GM12878 (cell line): ENCODE measurements at regions not wholly inside any gene's neighbourhood (a gene's known extent, or its start where the extent isn't known, plus 50 kb on each side); places are given as distances from the start of the nearest gene placed in this dataset.

Source experiments
- ATAC-seq: fragments of 200-7000 bp; cut with Tn5 transposase; 3 replicates; pipeline ENCODE4 v1.9.1; 2020; ENCODE audit warnings: mild to moderate bottlenecking, moderate library complexity
- BruUV-seq: library from RNA; stranded (reverse); fragments of 400-500 nt; replicated peaks from 2 replicates; lab custom pipeline; 2021; lab: Mats Ljungman, UMichigan
- CTCF ChIA-PET: fragments of 300-600 bp; sonication (Branson Sonifier 250); formaldehyde crosslinking; extraction: SDS; loops from one replicate; lab custom pipeline; 2021; ENCODE audit warnings: inconsistent platforms; lab: Yijun Ruan, JAX
- POLR2A ChIA-PET: fragments of 350-600 bp; formaldehyde crosslinking; extraction: SDS; loops from one replicate; lab custom pipeline; 2021; ENCODE audit warnings: inconsistent platforms; lab: Charles Lee
- RAD21 ChIA-PET: fragments of 300-600 bp; sonication (Branson Sonifier 250); formaldehyde crosslinking; loops from one replicate; lab custom pipeline; 2023; ENCODE audit warnings: antibody characterized with exemption; ENCODE audit not compliant: unreplicated experiment; lab: Charles Lee
- SMC1A ChIA-PET: fragments of 300-600 bp; sonication (Branson Sonifier 250); formaldehyde crosslinking; loops from one replicate; lab custom pipeline; 2023; ENCODE audit not compliant: unreplicated experiment, uncharacterized antibody; lab: Charles Lee
- DNase-seq: peaks from one replicate; pipeline ENCODE4 v3.0.0-alpha.2; 2011; ENCODE audit warnings: low read depth, low spot score
- FAIRE-seq: peaks from 3 replicates; lab custom pipeline; 2011; peaks lifted over from hg19 to GRCh38; lab: Jason Lieb, UNC
- H2AFZ ChIP-seq: 2 replicates; pipeline ENCODE4 v1.6.0; 2011; ENCODE audit warnings: low read depth, low read length, control low read depth; ENCODE audit not compliant: control insufficient read depth
- H3K27ac ChIP-seq: 2 replicates; pipeline ENCODE4 v1.5.1; 2011; ENCODE audit warnings: control low read depth; ENCODE audit not compliant: control insufficient read depth, insufficient read depth
- H3K27me3 ChIP-seq, 2 experiments: replicated peaks in 1 of 2; 2 replicates each; pipeline versions ENCODE4 v1.6.0 to v1.6.1; 2011; ENCODE audit warnings: low read length in 1 of 2; ENCODE audit not compliant: control insufficient read depth in 2 of 2, insufficient read depth in 2 of 2
- H3K36me3 ChIP-seq, 2 experiments: 2 replicates each; pipeline ENCODE4 v1.5.1; 2011; ENCODE audit warnings: low read length in 1 of 2; ENCODE audit not compliant: control insufficient read depth in 2 of 2, insufficient read depth in 2 of 2
- H3K4me1 ChIP-seq: 2 replicates; pipeline ENCODE4 v1.6.1; 2011; ENCODE audit warnings: mild to moderate bottlenecking, low read length, moderate library complexity, mixed read lengths; ENCODE audit not compliant: control insufficient read depth, insufficient read depth
- H3K4me2 ChIP-seq: 2 replicates; pipeline ENCODE4 v1.6.0; 2011; ENCODE audit warnings: control low read depth; ENCODE audit not compliant: control insufficient read depth, insufficient read depth
- H3K4me3 ChIP-seq: fragments of 200-600 bp; sonication (generic); 2 replicates; pipeline ENCODE4 v1.5.1; 2016
- H3K79me2 ChIP-seq: 2 replicates; pipeline ENCODE4 v1.6.0; 2011; ENCODE audit warnings: low read length; ENCODE audit not compliant: control insufficient read depth, insufficient read depth
- H3K9ac ChIP-seq: 2 replicates; pipeline ENCODE4 v1.8.0; 2011; ENCODE audit warnings: low read length, control low read depth, mixed read lengths; ENCODE audit not compliant: control insufficient read depth, insufficient read depth
- H3K9me3 ChIP-seq: replicated peaks from 3 replicates; pipeline ENCODE4 v1.5.1; 2011; ENCODE audit warnings: mild to moderate bottlenecking, low read length; ENCODE audit not compliant: control insufficient read depth, insufficient read depth
- H4K20me1 ChIP-seq: 2 replicates; pipeline ENCODE4 v1.6.0; 2011; ENCODE audit not compliant: control insufficient read depth, insufficient read depth
- ATF3 ChIP-seq: IDR thresholded peaks from 2 replicates; pipeline ENCODE4 v1.6.1; 2011; ENCODE audit warnings: low read depth, mild to moderate bottlenecking, low read length, moderate library complexity, borderline replicate concordance; ENCODE audit errors: extremely low read depth
- BHLHE40 ChIP-seq, 2 experiments: fragments of 450-650 bp in 1 of 2; IDR thresholded peaks; 2 replicates each; pipeline ENCODE4 v1.6.1; 2011 to 2017; ENCODE audit warnings: low read depth in 2 of 2, borderline replicate concordance in 1 of 2, improper control_type of control experiment in 1 of 2, low read length in 1 of 2, mild to moderate bottlenecking in 1 of 2
- FOXM1 ChIP-seq: IDR thresholded peaks from 2 replicates; pipeline ENCODE4 v1.6.1; 2012; ENCODE audit warnings: low read depth, mild to moderate bottlenecking, inconsistent platforms, low read length, moderate library complexity
- MAX ChIP-seq: IDR thresholded peaks from 2 replicates; pipeline ENCODE4 v1.6.1; 2012; ENCODE audit warnings: low read depth, low read length, improper control_type of control experiment
- NKRF ChIP-seq: fragments of 450-650 bp; conservative IDR thresholded peaks from 2 replicates; pipeline ENCODE4 v1.6.1; 2017; ENCODE audit warnings: mild to moderate bottlenecking, moderate library complexity
- POLR2AphosphoS2 ChIP-seq: IDR thresholded peaks from 2 replicates; pipeline ENCODE4 v1.6.1; 2011; ENCODE audit warnings: low read depth, mild to moderate bottlenecking, low read length, improper control_type of control experiment, moderate library complexity
- RELA ChIP-seq: fragments of 450-650 bp; IDR thresholded peaks from 2 replicates; pipeline ENCODE4 v1.8.0; 2014; ENCODE audit warnings: borderline replicate concordance; ENCODE audit not compliant: partially characterized antibody
- RFX5 ChIP-seq: IDR thresholded peaks from 2 replicates; pipeline ENCODE4 v1.6.1; 2011; ENCODE audit warnings: low read depth, low read length, improper control_type of control experiment
- SP1 ChIP-seq: IDR thresholded peaks from one replicate; pipeline ENCODE4 v1.6.1; 2011; ENCODE audit warnings: low read depth, low read length
- ZBTB40 ChIP-seq: fragments of 450-650 bp; IDR thresholded peaks from 2 replicates; pipeline ENCODE4 v1.6.1; 2016; ENCODE audit warnings: mild to moderate bottlenecking, moderate library complexity, borderline replicate concordance
- ZNF207 ChIP-seq: fragments of 450-650 bp; IDR thresholded peaks from 2 replicates; pipeline ENCODE4 v1.6.1; 2014; ENCODE audit warnings: antibody characterized with exemption, mild to moderate bottlenecking, borderline replicate concordance
- ZNF622 ChIP-seq: fragments of 450-650 bp; IDR thresholded peaks from 2 replicates; pipeline ENCODE4 v1.6.1; 2017; ENCODE audit warnings: mild to moderate bottlenecking, inconsistent platforms
- whole genome bisulfite sequencing: methylation state at CpG from one replicate; pipeline ENCODE4 v1.1.6; 2016; ENCODE audit warnings: low lambda C conversion rate; ENCODE audit not compliant: insufficient replicate concordance, insufficient coverage; ENCODE audit errors: missing lambda C conversion rate; 5-methylcytosine and 5-hydroxymethylcytosine counted together
- in situ Hi-C: fragments of 300-500 bp; cut with MboI; formaldehyde crosslinking; loops from 9 replicates; pipeline ENCODE4 v1.14.3; 2018; ENCODE audit warnings: mixed read lengths
- intact Hi-C: fragments of 100-400 bp; cut with micrococcal nuclease; formaldehyde crosslinking; loops from one replicate; pipeline ENCODE4 v1.14.2; 2022; ENCODE audit not compliant: unreplicated experiment

GRCh38 chr13:47508527-47509228 lies 492.4 kb downstream of the SUCLA2 start:
- ChIA-PET SMC1A (no interaction called here), POLR2A (no interaction called here), CTCF (interaction anchor here (1.1 kb wide), 2 partner anchors 9 to 18 kb away, joined by 3 to 5 read pairs; no protein-coding TSS in a partner anchor), RAD21 (no interaction called here)
- no TSS peak for BruUV-seq
- Histone ChIP-seq H3K36me3 (no peaks in the 10 kb centered on the region), H3K4me3 (no peak overlapping the region), H3K9me3 (no peaks in the 10 kb centered on the region), H3K79me2 (no peaks in the 10 kb centered on the region), H3K9ac (no peak overlapping the region), H3K4me2 (no peak overlapping the region), H3K4me1 (no peaks in the 10 kb centered on the region), H2AFZ (no peak overlapping the region), H3K27ac (no peak overlapping the region), H4K20me1 (no peaks in the 10 kb centered on the region), H3K27me3 (no peaks in the 10 kb centered on the region)
- intact Hi-C loops = no loop called here
- 16% methylated on average over 5 of the region's 5 CpGs for WGBS
- TF ChIP-seq MAX (no peak), ZNF622 (no peak), NKRF (no peak), SP1 (no peak), RFX5 (no peak), RELA (no peak), ZNF207 (no peak), ZBTB40 (no peak), ATF3 (no peak), FOXM1 (no peak), BHLHE40 (IDR thresholded peaks at IDR 0.05; ENCODE audit: borderline replicate concordance in 1 of 2, low read depth in 2 of 2, low read length in 1 of 2) (no peak), POLR2AphosphoS2 (no peak)
- FAIRE-seq (no peak), ATAC-seq (no peak), DNase-seq (no peak)
- in situ Hi-C loops = no loop called here
